HFFc6 (cell line): ENCODE measurements at regions not wholly inside any gene's neighbourhood (a gene's known extent, or its start where the extent isn't known, plus 50 kb on each side); places are given as distances from the start of the nearest gene placed in this dataset.
"Not testable (repeated sequence)": the region's sequence is repeated elsewhere in the genome, so short reads cannot be mapped to it uniquely, and the experiment has no call there.

ENCODE experiments used
- DNase-seq: peaks from one replicate; pipeline ENCODE4 v3.0.0-alpha.2; 2018
- H3K27ac Mint-ChIP-seq: 2 replicates; pipeline ENCODE4 v1.8.0; 2020; ENCODE audit warnings: mild to moderate bottlenecking, mixed read lengths
- H3K27me3 Mint-ChIP-seq: 2 replicates; pipeline ENCODE4 v1.8.0; 2021; ENCODE audit warnings: mild to moderate bottlenecking, moderate library complexity, mixed read lengths; ENCODE audit not compliant: insufficient read depth
- H3K36me3 Mint-ChIP-seq: 2 replicates; pipeline ENCODE4 v1.8.0; 2021; ENCODE audit warnings: low read depth, mixed read lengths
- H3K4me1 Mint-ChIP-seq: 2 replicates; pipeline ENCODE4 v1.8.0; 2020; ENCODE audit warnings: low read depth, mixed read lengths
- H3K4me3 Mint-ChIP-seq: 2 replicates; pipeline ENCODE4 v1.8.0; 2020; ENCODE audit warnings: mild to moderate bottlenecking, moderate library complexity, mixed read lengths
- H3K9me3 Mint-ChIP-seq: 2 replicates; pipeline ENCODE4 v1.8.0; 2020; ENCODE audit warnings: mild to moderate bottlenecking, mixed read lengths
- CTCF ChIP-seq: fragments of 200-600 bp; sonication (generic); IDR thresholded peaks from 2 replicates; pipeline ENCODE4 v1.5.0; 2021; ENCODE audit warnings: antibody characterized with exemption, mild to moderate bottlenecking

GRCh38 chr7:97421307-97421930 lies 303.9 kb downstream of the SDHAF3 start:
- Mint-ChIP-seq H3K36me3 (no peaks in the 10 kb centered on the region), H3K4me1 (no peaks in the 10 kb centered on the region), H3K4me3 (no peak overlapping the region), H3K27me3 (no peaks in the 10 kb centered on the region; the same call in 1 of the 2 replicates), H3K27ac (no peak overlapping the region), H3K9me3 (peaks cover 27% of the 10 kb centered on the region)
- no peak for DNase-seq
- TF ChIP-seq CTCF = no peak

GRCh38 chr7:97422046-97422445 lies 304.5 kb downstream of the SDHAF3 start:
- Mint-ChIP-seq H3K4me1 (no peaks in the 10 kb centered on the region), H3K36me3 (no peaks in the 10 kb centered on the region), H3K27ac (no peak overlapping the region), H3K9me3 (peaks cover 26% of the 10 kb centered on the region), H3K27me3 (no peaks in the 10 kb centered on the region; the same call in 1 of the 2 replicates), H3K4me3 (no peak overlapping the region)
- TF ChIP-seq CTCF = no peak
- no peak for DNase-seq

- no peaks in the 10 kb centered on the region for H3K4me1 Mint-ChIP-seq
- H3K9me3 Mint-ChIP-seq = peaks cover 40% of the 10 kb centered on the region
- H3K27ac Mint-ChIP-seq = no peak overlapping the region
- no peak overlapping the region for H3K4me3 Mint-ChIP-seq
- no peaks in the 10 kb centered on the region for H3K27me3 Mint-ChIP-seq
- no peak for DNase-seq
- no peaks in the 10 kb centered on the region for H3K36me3 Mint-ChIP-seq
- TF ChIP-seq CTCF = no peak
These were observed 301.9 kb upstream of the TAC1 start for GRCh38 chr7:97430006-97430405.

- Mint-ChIP-seq H3K36me3 (no peaks in the 10 kb centered on the region), H3K27me3 (no peaks in the 10 kb centered on the region), H3K4me3 (no peak overlapping the region), H3K4me1 (no peaks in the 10 kb centered on the region), H3K27ac (no peak overlapping the region), H3K9me3 (peaks cover 50% of the 10 kb centered on the region)
- TF ChIP-seq CTCF = no peak
- DNase-seq = no peak
These were observed 292.2 kb upstream of the TAC1 start for GRCh38 chr7:97439637-97440214.

GRCh38 chr7:97446361-97446760 lies 285.5 kb upstream of the TAC1 start:
- Mint-ChIP-seq H3K4me1 (no peaks in the 10 kb centered on the region), H3K9me3 (peaks cover 40% of the 10 kb centered on the region), H3K36me3 (no peaks in the 10 kb centered on the region), H3K27ac (no peak overlapping the region), H3K27me3 (no peaks in the 10 kb centered on the region; the same call in 1 of the 2 replicates), H3K4me3 (no peak overlapping the region)
- no peak for TF ChIP-seq CTCF
- DNase-seq = no peak

- not testable (repeated sequence) for H3K27me3 Mint-ChIP-seq, H3K27ac Mint-ChIP-seq, H3K4me3 Mint-ChIP-seq, H3K36me3 Mint-ChIP-seq, H3K4me1 Mint-ChIP-seq, DNase-seq
- peaks cover 40% of the 10 kb centered on the region for H3K9me3 Mint-ChIP-seq
These were observed 282.4 kb upstream of the TAC1 start for GRCh38 chr7:97449448-97449847.
